ENCODE measurements at regions not wholly inside any gene's neighbourhood (a gene's known extent, or its start where the extent isn't known, plus 50 kb on each side); places are given as distances from the start of the nearest gene placed in this dataset.

DNA sequence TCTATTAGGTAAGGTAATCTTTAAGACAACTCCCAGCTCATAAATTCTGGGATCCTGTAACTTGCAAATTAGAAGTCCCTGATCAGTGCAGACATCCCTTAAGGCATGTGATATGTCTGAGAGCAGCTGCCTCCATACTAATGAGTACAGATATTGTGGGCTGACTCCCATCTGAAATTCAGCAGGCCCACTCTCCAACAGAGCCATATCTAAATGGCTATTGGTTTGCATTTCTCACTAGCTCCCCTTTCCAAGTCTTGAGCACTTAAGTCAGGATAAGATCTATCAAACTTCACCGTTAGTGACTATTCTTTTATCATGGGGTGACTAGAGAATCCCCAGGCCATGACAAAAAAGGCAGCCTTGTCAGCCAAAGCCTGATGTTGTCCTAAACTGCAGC lies 785.4 kb downstream of the IPMK start:
- ChIA-PET POLR2A (interaction anchor here (0.6 kb wide), 1 partner anchor 167 kb away, joined by 5 read pairs; no protein-coding TSS in a partner anchor), CTCF (no interaction called here)
- H3K27me3 ChIP-seq (ENCODE audit: control insufficient read depth, insufficient read depth, low read length), result no peaks in the 10 kb centered on the region
- H3K4me1 ChIP-seq (ENCODE audit: control insufficient read depth, insufficient read depth, low read length), result no peaks in the 10 kb centered on the region
- ATAC-seq (no peak), DNase-seq (ENCODE audit: low read depth, low spot score) (no peak)
- BruUV-seq (replicated peaks), result no TSS peak
- in situ Hi-C loops (cut with HindIII; ENCODE audit: low pct_unique_long_range_greater_than_20kb, low sequenced_read_pairs), result no loop called here
- H3K36me3 ChIP-seq (ENCODE audit: control insufficient read depth, insufficient read depth, low read length), result no peaks in the 10 kb centered on the region
- intact Hi-C loops (cut with micrococcal nuclease; ENCODE audit: unreplicated experiment), result no loop called here
- no peaks in the 10 kb centered on the region for H3K9me3 ChIP-seq (ENCODE audit: control insufficient read depth, insufficient read depth, low read depth, low read length)
- TF ChIP-seq, protein P1, sequence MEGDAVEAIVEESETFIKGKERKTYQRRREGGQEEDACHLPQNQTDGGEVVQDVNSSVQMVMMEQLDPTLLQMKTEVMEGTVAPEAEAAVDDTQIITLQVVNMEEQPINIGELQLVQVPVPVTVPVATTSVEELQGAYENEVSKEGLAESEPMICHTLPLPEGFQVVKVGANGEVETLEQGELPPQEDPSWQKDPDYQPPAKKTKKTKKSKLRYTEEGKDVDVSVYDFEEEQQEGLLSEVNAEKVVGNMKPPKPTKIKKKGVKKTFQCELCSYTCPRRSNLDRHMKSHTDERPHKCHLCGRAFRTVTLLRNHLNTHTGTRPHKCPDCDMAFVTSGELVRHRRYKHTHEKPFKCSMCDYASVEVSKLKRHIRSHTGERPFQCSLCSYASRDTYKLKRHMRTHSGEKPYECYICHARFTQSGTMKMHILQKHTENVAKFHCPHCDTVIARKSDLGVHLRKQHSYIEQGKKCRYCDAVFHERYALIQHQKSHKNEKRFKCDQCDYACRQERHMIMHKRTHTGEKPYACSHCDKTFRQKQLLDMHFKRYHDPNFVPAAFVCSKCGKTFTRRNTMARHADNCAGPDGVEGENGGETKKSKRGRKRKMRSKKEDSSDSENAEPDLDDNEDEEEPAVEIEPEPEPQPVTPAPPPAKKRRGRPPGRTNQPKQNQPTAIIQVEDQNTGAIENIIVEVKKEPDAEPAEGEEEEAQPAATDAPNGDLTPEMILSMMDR (IDR thresholded peaks at IDR 0.05), result no peak
- TF ChIP-seq POLR2AphosphoS5 (IDR thresholded peaks at IDR 0.05; ENCODE audit: low read depth, low read length) (no peak), TCF7L2 (IDR thresholded peaks at IDR 0.05; ENCODE audit: low read depth, low read length) (no peak), SIN3A (IDR thresholded peaks at IDR 0.05; ENCODE audit: borderline replicate concordance, insufficient read depth, low read depth, low read length) (no peak)
- TF ChIP-seq, protein P2, sequence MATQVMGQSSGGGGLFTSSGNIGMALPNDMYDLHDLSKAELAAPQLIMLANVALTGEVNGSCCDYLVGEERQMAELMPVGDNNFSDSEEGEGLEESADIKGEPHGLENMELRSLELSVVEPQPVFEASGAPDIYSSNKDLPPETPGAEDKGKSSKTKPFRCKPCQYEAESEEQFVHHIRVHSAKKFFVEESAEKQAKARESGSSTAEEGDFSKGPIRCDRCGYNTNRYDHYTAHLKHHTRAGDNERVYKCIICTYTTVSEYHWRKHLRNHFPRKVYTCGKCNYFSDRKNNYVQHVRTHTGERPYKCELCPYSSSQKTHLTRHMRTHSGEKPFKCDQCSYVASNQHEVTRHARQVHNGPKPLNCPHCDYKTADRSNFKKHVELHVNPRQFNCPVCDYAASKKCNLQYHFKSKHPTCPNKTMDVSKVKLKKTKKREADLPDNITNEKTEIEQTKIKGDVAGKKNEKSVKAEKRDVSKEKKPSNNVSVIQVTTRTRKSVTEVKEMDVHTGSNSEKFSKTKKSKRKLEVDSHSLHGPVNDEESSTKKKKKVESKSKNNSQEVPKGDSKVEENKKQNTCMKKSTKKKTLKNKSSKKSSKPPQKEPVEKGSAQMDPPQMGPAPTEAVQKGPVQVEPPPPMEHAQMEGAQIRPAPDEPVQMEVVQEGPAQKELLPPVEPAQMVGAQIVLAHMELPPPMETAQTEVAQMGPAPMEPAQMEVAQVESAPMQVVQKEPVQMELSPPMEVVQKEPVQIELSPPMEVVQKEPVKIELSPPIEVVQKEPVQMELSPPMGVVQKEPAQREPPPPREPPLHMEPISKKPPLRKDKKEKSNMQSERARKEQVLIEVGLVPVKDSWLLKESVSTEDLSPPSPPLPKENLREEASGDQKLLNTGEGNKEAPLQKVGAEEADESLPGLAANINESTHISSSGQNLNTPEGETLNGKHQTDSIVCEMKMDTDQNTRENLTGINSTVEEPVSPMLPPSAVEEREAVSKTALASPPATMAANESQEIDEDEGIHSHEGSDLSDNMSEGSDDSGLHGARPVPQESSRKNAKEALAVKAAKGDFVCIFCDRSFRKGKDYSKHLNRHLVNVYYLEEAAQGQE (IDR thresholded peaks at IDR 0.05; ENCODE audit: insufficient read depth in 1 of 2, low read depth in 2 of 2, low read length in 1 of 2), result no peak
- H3K27ac ChIP-seq (ENCODE audit: low read length), result no peak overlapping the region
- no peak overlapping the region for H3K4me3 ChIP-seq (ENCODE audit: low read depth in 2 of 2, low read length in 2 of 2)

DNA sequence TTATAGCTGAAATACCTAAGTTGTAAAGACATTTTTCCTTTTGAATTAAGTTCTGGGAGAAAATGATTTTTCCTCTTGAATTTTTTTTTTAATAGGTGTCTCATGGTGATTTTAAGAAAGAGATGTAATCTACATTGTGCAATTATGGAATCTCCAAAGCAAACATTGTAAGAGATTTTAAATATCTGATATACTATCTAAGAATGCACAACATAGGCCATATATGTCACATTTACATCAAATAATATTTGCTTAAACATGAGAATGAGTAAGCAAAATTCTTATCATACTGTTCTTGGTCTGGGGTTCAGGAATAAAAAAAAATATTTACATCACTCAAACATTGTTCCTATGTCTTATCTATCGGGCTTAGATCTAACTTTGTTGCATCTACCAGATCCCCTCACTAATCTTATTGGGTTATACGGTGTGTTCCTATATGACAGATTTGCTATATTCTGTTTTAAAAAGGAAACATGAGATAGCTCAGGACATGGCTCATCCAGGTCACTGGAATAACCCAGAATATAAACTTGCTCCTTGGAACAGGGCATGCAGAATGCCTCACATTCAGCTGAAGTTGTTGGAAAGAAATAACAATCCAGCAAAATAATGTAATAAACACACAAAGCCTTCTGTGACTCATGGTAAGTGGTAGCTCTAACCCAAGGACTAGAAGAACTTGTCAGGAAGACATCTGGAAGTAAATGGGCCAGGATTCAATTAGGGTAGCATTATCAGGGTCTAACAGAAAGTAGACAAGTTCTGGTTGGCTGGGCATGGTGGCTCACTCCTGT lies 794.7 kb downstream of the IPMK start:
- no peak overlapping the region for H3K4me3 ChIP-seq (ENCODE audit: low read depth in 2 of 2, low read length in 2 of 2)
- no peaks in the 10 kb centered on the region for H3K27me3 ChIP-seq (ENCODE audit: control insufficient read depth, insufficient read depth, low read length)
- intact Hi-C loops (cut with micrococcal nuclease; ENCODE audit: unreplicated experiment) (no loop called here), in situ Hi-C loops (cut with HindIII; ENCODE audit: low pct_unique_long_range_greater_than_20kb, low sequenced_read_pairs) (no loop called here)
- H3K9me3 ChIP-seq (ENCODE audit: control insufficient read depth, insufficient read depth, low read depth, low read length), result no peaks in the 10 kb centered on the region
- ATAC-seq, result no peak
- ChIA-PET CTCF (interaction anchor here (0.7 kb wide), 1 partner anchor 208 kb away, joined by 3 read pairs; no protein-coding TSS in a partner anchor), POLR2A (no interaction called here)
- no peaks in the 10 kb centered on the region for H3K4me1 ChIP-seq (ENCODE audit: control insufficient read depth, insufficient read depth, low read length)
- no peak overlapping the region for H3K27ac ChIP-seq (ENCODE audit: low read length)
- no peak for DNase-seq (ENCODE audit: low read depth, low spot score)
- no TSS peak for BruUV-seq (replicated peaks)
- no peaks in the 10 kb centered on the region for H3K36me3 ChIP-seq (ENCODE audit: control insufficient read depth, insufficient read depth, low read length)
- TF ChIP-seq SIN3A (IDR thresholded peaks at IDR 0.05; ENCODE audit: borderline replicate concordance, insufficient read depth, low read depth, low read length) (no peak), TCF7L2 (IDR thresholded peaks at IDR 0.05; ENCODE audit: low read depth, low read length) (no peak)
- TF ChIP-seq, protein P2 (IDR thresholded peaks at IDR 0.05; ENCODE audit: insufficient read depth in 1 of 2, low read depth in 2 of 2, low read length in 1 of 2), result no peak

All from Panc1 (cell line).